ENCODE measurements at regions not wholly inside any gene's neighbourhood (a gene's known extent, or its start where the extent isn't known, plus 50 kb on each side); places are given as distances from the start of the nearest gene placed in this dataset.

GRCh38 chr9:1683951-1684350 is 331.2 kb upstream of the SMARCA2 start:
- DNase-seq (ENCODE audit: low spot score): no peak

GRCh38 chr9:1698991-1699390 is 316.2 kb upstream of the SMARCA2 start:
- DNase-seq (ENCODE audit: low spot score): no peak

GRCh38 chr9:1701113-1701512 is 314.0 kb upstream of the SMARCA2 start:
- DNase-seq (ENCODE audit: low spot score): no peak

- no peak for DNase-seq (ENCODE audit: low spot score)
These were observed 312.4 kb upstream of the SMARCA2 start for GRCh38 chr9:1702701-1703100.

- no peak for DNase-seq (ENCODE audit: low spot score)
These were observed 307.9 kb upstream of the SMARCA2 start for GRCh38 chr9:1707291-1707690.

- no peak for DNase-seq (ENCODE audit: low spot score)
These were observed 306.9 kb upstream of the SMARCA2 start for GRCh38 chr9:1708219-1708618.

GRCh38 chr9:1709347-1709746 is 305.8 kb upstream of the SMARCA2 start:
- no peak for DNase-seq (ENCODE audit: low spot score)

GRCh38 chr9:1712861-1713450 is 302.2 kb upstream of the SMARCA2 start:
- no peak for DNase-seq (ENCODE audit: low spot score)

- DNase-seq (ENCODE audit: low spot score): no peak
These were observed 301.3 kb upstream of the SMARCA2 start for GRCh38 chr9:1713841-1714240.

GRCh38 chr9:1717882-1718281 is 297.3 kb upstream of the SMARCA2 start:
- DNase-seq (ENCODE audit: low spot score): no peak

GRCh38 chr9:1718836-1719235 is 296.3 kb upstream of the SMARCA2 start:
- DNase-seq (ENCODE audit: low spot score): no peak

GRCh38 chr9:1721196-1721595 is 294.0 kb upstream of the SMARCA2 start:
- no peak for DNase-seq (ENCODE audit: low spot score)

- DNase-seq (ENCODE audit: low spot score): no peak
These were observed 292.7 kb upstream of the SMARCA2 start for GRCh38 chr9:1722404-1722803.

GRCh38 chr9:1723522-1724015 is 291.6 kb upstream of the SMARCA2 start:
- DNase-seq (ENCODE audit: low spot score): no peak

GRCh38 chr9:1726993-1727759 is 288.0 kb upstream of the SMARCA2 start:
- DNase-seq (ENCODE audit: low spot score): no peak

GRCh38 chr9:1729631-1730030 is 285.5 kb upstream of the SMARCA2 start:
- DNase-seq (ENCODE audit: low spot score): no peak

- DNase-seq (ENCODE audit: low spot score): no peak
These were observed 282.5 kb upstream of the SMARCA2 start for GRCh38 chr9:1732670-1733069.

GRCh38 chr9:1738511-1739100 is 276.5 kb upstream of the SMARCA2 start:
- no peak for DNase-seq (ENCODE audit: low spot score)

- DNase-seq (ENCODE audit: low spot score): no peak
These were observed 271.8 kb upstream of the SMARCA2 start for GRCh38 chr9:1743121-1743960.

- no peak for DNase-seq (ENCODE audit: low spot score)
These were observed 269.2 kb upstream of the SMARCA2 start for GRCh38 chr9:1745980-1746379.

GRCh38 chr9:1747417-1747967 is 267.7 kb upstream of the SMARCA2 start:
- DNase-seq (ENCODE audit: low spot score): no peak

GRCh38 chr9:1748407-1748806 is 266.7 kb upstream of the SMARCA2 start:
- DNase-seq (ENCODE audit: low spot score): no peak
